H1 (cell line): ENCODE measurements at regions not wholly inside any gene's neighbourhood (a gene's known extent, or its start where the extent isn't known, plus 50 kb on each side); places are given as distances from the start of the nearest gene placed in this dataset.

ENCODE experiments used
- CTCF ChIA-PET: fragments of 300-600 bp; sonication (Branson Sonifier 250); formaldehyde crosslinking; loops from one replicate; lab custom pipeline; 2021; ENCODE audit not compliant: partially characterized antibody; lab: Charles Lee
- POLR2A ChIA-PET: fragments of 300-600 bp; sonication (Branson Sonifier 250); formaldehyde crosslinking; loops from one replicate; lab custom pipeline; 2021; ENCODE audit warnings: inconsistent platforms; ENCODE audit not compliant: partially characterized antibody; lab: Charles Lee
- DNase-seq, 2 experiments: peaks; one replicate each; pipeline versions ENCODE4 v3.0.0 to v3.0.0-alpha.2; 2010 to 2022; ENCODE audit warnings: low spot score in 2 of 2, low read depth in 1 of 2, mixed read lengths in 1 of 2
- FAIRE-seq: peaks from 2 replicates; lab custom pipeline; 2011; peaks lifted over from hg19 to GRCh38; lab: Jason Lieb, UNC
- H2AFZ ChIP-seq: 2 replicates; pipeline ENCODE4 v1.8.1; 2012; ENCODE audit warnings: low read length, inconsistent platforms
- H2AK5ac ChIP-seq: 2 replicates; pipeline ENCODE4 v1.6.1; 2013; ENCODE audit warnings: low read depth, low read length
- H2BK120ac ChIP-seq: replicated peaks from 2 replicates; pipeline ENCODE3; 2013; ENCODE audit warnings: low read depth, low read length, inconsistent platforms
- H2BK12ac ChIP-seq: 2 replicates; pipeline ENCODE4 v1.6.1; 2013; ENCODE audit warnings: low read depth, low read length
- H2BK15ac ChIP-seq: 2 replicates; pipeline ENCODE4 v1.6.1; 2013; ENCODE audit warnings: low read length
- H2BK20ac ChIP-seq: 2 replicates; pipeline ENCODE4 v1.6.1; 2013; ENCODE audit warnings: low read length
- H2BK5ac ChIP-seq: 2 replicates; pipeline ENCODE4 v1.6.1; 2013; ENCODE audit warnings: low read depth, low read length
- H3K14ac ChIP-seq: 2 replicates; pipeline ENCODE4 v1.6.1; 2013; ENCODE audit warnings: inconsistent platforms; ENCODE audit not compliant: insufficient read length
- H3K18ac ChIP-seq: 2 replicates; pipeline ENCODE4 v1.6.1; 2013; ENCODE audit warnings: low read length; ENCODE audit errors: extremely low read depth
- H3K23ac ChIP-seq: 2 replicates; pipeline ENCODE4 v1.6.1; 2013; ENCODE audit warnings: inconsistent platforms; ENCODE audit not compliant: insufficient read length
- H3K23me2 ChIP-seq: 2 replicates; pipeline ENCODE4 v1.6.1; 2013; ENCODE audit warnings: low read depth, low read length
- H3K27ac ChIP-seq: 2 replicates; pipeline ENCODE4 v1.6.1; 2011; ENCODE audit warnings: low read depth, low read length, inconsistent platforms
- H3K27me3 ChIP-seq, 4 experiments: replicated peaks in 1 of 4; 1 replicate in 1 of 4; 2 replicates in 3 of 4; pipeline versions ENCODE4 v1.6.1 to v1.8.1; 2011 to 2013; ENCODE audit warnings: low read length in 3 of 4, mild to moderate bottlenecking in 3 of 4, inconsistent platforms in 2 of 4, mixed read lengths in 2 of 4, moderate library complexity in 1 of 4; ENCODE audit not compliant: control insufficient read depth in 3 of 4, insufficient read depth in 3 of 4; ENCODE audit errors: extremely low read depth in 1 of 4
- H3K36me3 ChIP-seq, 4 experiments: 2 replicates each; pipeline versions ENCODE4 v1.6.1 to v1.8.1; 2011 to 2013; ENCODE audit warnings: mild to moderate bottlenecking in 4 of 4, low read length in 3 of 4, moderate library complexity in 2 of 4, control low read depth in 1 of 4, inconsistent platforms in 1 of 4; ENCODE audit not compliant: insufficient read depth in 4 of 4, control insufficient read depth in 2 of 4
- H3K4ac ChIP-seq: replicated peaks from 2 replicates; pipeline ENCODE3; 2013; ENCODE audit warnings: low read length, low read depth, mixed read lengths, inconsistent platforms; ENCODE audit not compliant: insufficient read length
- H3K4me1 ChIP-seq, 4 experiments: replicated peaks in 1 of 4; 1 replicate in 1 of 4; 2 replicates in 3 of 4; pipeline versions ENCODE4 v1.6.1 to v1.8.1; 2011 to 2013; ENCODE audit warnings: low read length in 3 of 4, inconsistent platforms in 2 of 4, mixed read lengths in 1 of 4; ENCODE audit not compliant: insufficient read depth in 4 of 4, control insufficient read depth in 3 of 4
- H3K4me2 ChIP-seq, 2 experiments: 2 replicates each; pipeline versions ENCODE4 v1.6.1 to v1.8.1; 2011 to 2013; ENCODE audit warnings: low read depth in 2 of 2, low read length in 2 of 2, control low read depth in 1 of 2, inconsistent platforms in 1 of 2, mild to moderate bottlenecking in 1 of 2; ENCODE audit not compliant: insufficient read depth in 1 of 2
- H3K4me3 ChIP-seq, 4 experiments: fragments of 200-600, 300-600 bp in 1 of 4; sonication (generic), shearing (Covaris generic), sonication (Bioruptor Twin) in 1 of 4; 2 replicates each; pipeline versions ENCODE4 v1.5.1 to v1.8.1; 2011 to 2016; ENCODE audit warnings: low read length in 4 of 4, low read depth in 3 of 4, control low read depth in 2 of 4, inconsistent platforms in 2 of 4, mild to moderate bottlenecking in 2 of 4, mixed read lengths in 1 of 4, moderate library complexity in 1 of 4; ENCODE audit not compliant: insufficient read depth in 2 of 4; ENCODE audit errors: extremely low read depth in 1 of 4
- H3K56ac ChIP-seq: replicated peaks from 2 replicates; pipeline ENCODE3; 2013; ENCODE audit warnings: low read depth, mild to moderate bottlenecking, mixed read lengths, low read length, inconsistent platforms; ENCODE audit not compliant: insufficient read length
- H3K79me1 ChIP-seq: 2 replicates; pipeline ENCODE4 v1.6.1; 2013; ENCODE audit warnings: low read depth, low read length, control low read depth
- H3K79me2 ChIP-seq, 2 experiments: 2 replicates each; pipeline versions ENCODE4 v1.6.1 to v1.8.1; 2012 to 2013; ENCODE audit warnings: low read length in 2 of 2, mild to moderate bottlenecking in 2 of 2, inconsistent platforms in 1 of 2; ENCODE audit not compliant: insufficient read depth in 2 of 2, control insufficient read depth in 1 of 2
- H3K9ac ChIP-seq, 4 experiments: replicated peaks in 1 of 4; 1 replicate in 1 of 4; 2 replicates in 3 of 4; pipeline versions ENCODE4 v1.6.1 to v1.8.1; 2011 to 2013; ENCODE audit warnings: low read depth in 3 of 4, low read length in 3 of 4, control low read depth in 2 of 4, mild to moderate bottlenecking in 2 of 4, moderate library complexity in 2 of 4, inconsistent platforms in 1 of 4; ENCODE audit errors: extremely low read depth in 1 of 4
- H3K9me3 ChIP-seq, 2 experiments: 2 replicates each; pipeline versions ENCODE4 v1.6.1 to v1.8.1; 2012 to 2013; ENCODE audit warnings: mild to moderate bottlenecking in 2 of 2, moderate library complexity in 2 of 2, control low read depth in 1 of 2, inconsistent platforms in 1 of 2, low read depth in 1 of 2, low read length in 1 of 2, mixed read lengths in 1 of 2; ENCODE audit not compliant: insufficient read depth in 2 of 2
- H4K20me1 ChIP-seq, 2 experiments: replicated peaks in 1 of 2; 2 replicates each; pipeline versions ENCODE3 to v1.8.1; 2011 to 2013; ENCODE audit warnings: inconsistent platforms in 2 of 2, low read length in 2 of 2, mild to moderate bottlenecking in 1 of 2; ENCODE audit not compliant: insufficient read depth in 2 of 2, control insufficient read depth in 1 of 2
- H4K5ac ChIP-seq: 2 replicates; pipeline ENCODE4 v1.6.1; 2013; ENCODE audit warnings: low read length, low read depth, mixed read lengths, inconsistent platforms; ENCODE audit not compliant: insufficient read length
- H4K8ac ChIP-seq: 2 replicates; pipeline ENCODE4 v1.8.0; 2013; ENCODE audit warnings: mild to moderate bottlenecking, moderate library complexity, low read length, inconsistent platforms; ENCODE audit not compliant: insufficient read depth; ENCODE audit errors: extremely low read depth
- H4K91ac ChIP-seq: replicated peaks from 2 replicates; pipeline ENCODE3; 2013; ENCODE audit warnings: low read length, mixed read lengths, inconsistent platforms; ENCODE audit not compliant: insufficient read length
- ASH2L ChIP-seq: fragments of 200-600, 300-600 bp; sonication (generic); IDR thresholded peaks from one replicate; pipeline ENCODE4 v1.7.1; 2017; ENCODE audit warnings: low read length
- BACH1 ChIP-seq: IDR thresholded peaks from 2 replicates; pipeline ENCODE4 v1.6.1; 2012; ENCODE audit warnings: low read length, improper control_type of control experiment
- CTCF ChIP-seq, 3 experiments: IDR thresholded peaks; 1 replicate in 2 of 3; 2 replicates in 1 of 3; pipeline versions ENCODE4 v1.5.1 to v1.6.1; 2011; ENCODE audit warnings: low read length in 3 of 3, mild to moderate bottlenecking in 3 of 3, inconsistent platforms in 2 of 3, low read depth in 1 of 3, moderate library complexity in 1 of 3; ENCODE audit not compliant: insufficient read depth in 1 of 3; ENCODE audit errors: control extremely low read depth in 1 of 3
- FOSL1 ChIP-seq: IDR thresholded peaks from 2 replicates; pipeline ENCODE4 v1.6.1; 2011; ENCODE audit warnings: mild to moderate bottlenecking, low read depth, low read length, moderate library complexity; ENCODE audit not compliant: insufficient read depth
- GABPA ChIP-seq: IDR thresholded peaks from 2 replicates; pipeline ENCODE4 v1.6.1; 2011; ENCODE audit warnings: mild to moderate bottlenecking, low read length, moderate library complexity, borderline replicate concordance; ENCODE audit not compliant: insufficient read depth
- KDM4A ChIP-seq: IDR thresholded peaks from one replicate; pipeline ENCODE4 v1.7.1; 2012; ENCODE audit warnings: low read depth, mild to moderate bottlenecking, moderate library complexity, low read length, inconsistent platforms; ENCODE audit not compliant: severe bottlenecking
- SIRT6 ChIP-seq: IDR thresholded peaks from one replicate; pipeline ENCODE4 v1.7.1; 2012; ENCODE audit warnings: low read length, inconsistent platforms
- SP1 ChIP-seq: IDR thresholded peaks from 2 replicates; pipeline ENCODE4 v1.6.1; 2011; ENCODE audit warnings: low read depth, low read length
- WGBS, 2 experiments: shearing (Covaris generic) in 1 of 2; methylation state at CpG; one replicate each; pipeline versions ENCODE4 v1.1.6 to v1.1.7; 2013 to 2015; ENCODE audit warnings: low lambda C conversion rate in 2 of 2, mixed read lengths in 2 of 2, inconsistent platforms in 1 of 2, low coverage in 1 of 2, missing lambda C conversion rate in 1 of 2; ENCODE audit not compliant: insufficient replicate concordance in 2 of 2, insufficient coverage in 1 of 2, insufficient read length in 1 of 2; ENCODE audit errors: extremely low coverage in 1 of 2, missing lambda C conversion rate in 1 of 2; 5-methylcytosine and 5-hydroxymethylcytosine counted together
- TF ChIP-seq, protein P1 (sequence below): IDR thresholded peaks from 2 replicates; pipeline ENCODE4 v1.6.1; 2011; ENCODE audit warnings: low read depth, mild to moderate bottlenecking, low read length; ENCODE audit not compliant: insufficient read depth

DNA sequence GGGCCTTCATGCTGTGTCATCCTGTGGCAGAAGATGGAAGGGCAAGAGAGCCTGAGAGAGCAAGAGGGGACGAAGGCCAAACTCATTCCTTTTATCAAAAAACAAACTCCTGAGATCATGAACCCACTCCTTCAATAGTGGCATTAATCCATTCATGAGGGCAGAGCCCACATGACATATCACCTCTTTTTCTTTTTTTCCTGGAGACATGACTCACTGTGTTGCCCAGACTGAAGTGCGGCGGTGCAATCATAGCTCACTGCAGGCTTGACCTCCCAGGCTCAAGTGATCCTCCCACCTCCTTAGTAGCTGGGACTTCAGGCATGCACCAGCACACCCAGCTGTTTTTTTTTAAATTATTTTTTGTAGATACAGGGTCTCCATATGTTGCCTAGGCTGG is 92.0 kb upstream of the RNU6-1 start:
- no peak overlapping the region for H3K23ac ChIP-seq
- POLR2A ChIA-PET, result no interaction called here
- no peak overlapping the region for H3K9ac ChIP-seq
- H3K9me3 ChIP-seq, result no peaks in the 10 kb centered on the region
- H2AK5ac ChIP-seq, result no peak overlapping the region
- no peak overlapping the region for H3K27ac ChIP-seq
- no peak overlapping the region for H4K5ac ChIP-seq
- no peak overlapping the region for H3K4me2 ChIP-seq
- 0 out of 7 replicates have a peak, but pooled peaks cover 0 to 2% (median 0%) of the 10 kb centered on the region in 4 experiments for H3K4me1 ChIP-seq
- no peaks in the 10 kb centered on the region for H3K27me3 ChIP-seq
- H3K79me2 ChIP-seq, result no peaks in the 10 kb centered on the region
- DNase-seq (no peak), FAIRE-seq (no peak)
- H3K18ac ChIP-seq, result no peak overlapping the region
- CTCF ChIA-PET, result interaction anchor here (0.5 to 1.3 kb wide), 3 partner anchors 11 to 1154 kb away, joined by 3 to 4 read pairs (median 4); no protein-coding TSS in a partner anchor
- no peaks in the 10 kb centered on the region for H4K20me1 ChIP-seq
- no peak overlapping the region for H2BK20ac ChIP-seq
- no peak overlapping the region for H2BK15ac ChIP-seq
- no peak overlapping the region for H3K4me3 ChIP-seq
- H4K91ac ChIP-seq, result no peak overlapping the region
- H3K79me1 ChIP-seq, result no peaks in the 10 kb centered on the region; the same call in 1 of the 2 replicates
- H3K36me3 ChIP-seq, result no peaks in the 10 kb centered on the region
- no peak overlapping the region for H2BK5ac ChIP-seq
- H4K8ac ChIP-seq, result no peak overlapping the region
- H2BK120ac ChIP-seq, result no peak overlapping the region
- H3K4ac ChIP-seq, result no peak overlapping the region
- H2BK12ac ChIP-seq, result no peak overlapping the region
- no peaks in the 10 kb centered on the region for H3K23me2 ChIP-seq
- H3K56ac ChIP-seq, result no peak overlapping the region
- WGBS, 2 experiments, result 97% methylated on average over 3 of the region's 3 CpGs; no CpG with 5 or more reads in 1 of the 2 experiments
- H3K14ac ChIP-seq, result no peak overlapping the region
- no peak overlapping the region for H2AFZ ChIP-seq
- no peak for TF ChIP-seq ASH2L
- TF ChIP-seq, protein P1, sequence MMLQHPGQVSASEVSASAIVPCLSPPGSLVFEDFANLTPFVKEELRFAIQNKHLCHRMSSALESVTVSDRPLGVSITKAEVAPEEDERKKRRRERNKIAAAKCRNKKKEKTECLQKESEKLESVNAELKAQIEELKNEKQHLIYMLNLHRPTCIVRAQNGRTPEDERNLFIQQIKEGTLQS, result no peak
- TF ChIP-seq GABPA, result no peak
- TF ChIP-seq SP1, result no peak
- no peak for TF ChIP-seq KDM4A
- no peak for TF ChIP-seq FOSL1
- no peak for TF ChIP-seq SIRT6
- no peak for TF ChIP-seq CTCF (IDR thresholded peaks at IDR 0.05; ENCODE audit: control extremely low read depth in 1 of 3, insufficient read depth in 1 of 3, low read depth in 1 of 3, low read length in 3 of 3)
- TF ChIP-seq BACH1, result no peak
